Choroid plexus epithelial cell (primary cell): ENCODE measurements at regions not wholly inside any gene's neighbourhood (a gene's known extent, or its start where the extent isn't known, plus 50 kb on each side); places are given as distances from the start of the nearest gene placed in this dataset.
A peak's percentile ranks its signal among the peaks of the same experiment; 100 is the strongest.

ENCODE experiments used
- DNase-seq: peaks from one replicate; pipeline ENCODE4 v3.0.0-alpha.2; 2010; ENCODE audit warnings: low read depth
- H3K4me3 ChIP-seq: 2 replicates; pipeline ENCODE4 v1.5.1; 2011; ENCODE audit warnings: low read depth, mild to moderate bottlenecking, control low read depth, low read length, moderate library complexity
- CTCF ChIP-seq: conservative IDR thresholded peaks from 2 replicates; pipeline ENCODE4 v1.5.1; 2011; ENCODE audit warnings: low read depth, mild to moderate bottlenecking, control low read depth, inconsistent platforms, low read length, moderate library complexity

GRCh38 chr5:165521816-165522610 lies 2016.6 kb downstream of the MAT2B start:
- no peak overlapping the region for H3K4me3 ChIP-seq
- TF ChIP-seq CTCF, result no peak
- no peak for DNase-seq

- TF ChIP-seq CTCF, result no peak
- DNase-seq, result peak; percentile 84
- H3K4me3 ChIP-seq, result no peak overlapping the region
Measured at GRCh38 chr5:165525271-165525670, 2019.9 kb downstream of the MAT2B start.

GRCh38 chr5:165526357-165526756 lies 2020.9 kb downstream of the MAT2B start:
- no peak for DNase-seq
- TF ChIP-seq CTCF, result no peak
- no peak overlapping the region for H3K4me3 ChIP-seq

- DNase-seq, result no peak
- no peak for TF ChIP-seq CTCF
- H3K4me3 ChIP-seq, result no peak overlapping the region
Measured at GRCh38 chr5:165527577-165527976, 2022.2 kb downstream of the MAT2B start.

DNA sequence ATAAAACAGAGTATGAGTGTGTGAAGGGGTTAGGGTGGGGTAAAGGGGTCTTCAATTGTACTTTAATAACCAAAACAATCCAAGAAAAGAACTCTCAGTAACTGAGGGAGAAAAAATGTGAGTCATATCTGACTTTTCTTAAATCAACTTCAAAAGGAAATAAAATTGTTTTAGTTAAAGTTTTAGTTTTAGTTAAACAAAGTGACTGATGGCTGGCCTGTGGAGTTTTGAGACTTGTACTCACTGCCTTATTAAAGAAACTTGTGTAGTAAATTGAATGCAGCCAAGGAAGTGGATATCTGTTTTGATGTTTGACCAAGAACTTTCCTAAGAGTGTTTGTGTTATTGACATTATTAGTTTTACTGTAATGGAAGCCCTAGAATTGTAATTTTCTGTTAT lies 2032.6 kb downstream of the MAT2B start:
- TF ChIP-seq CTCF, result no peak
- DNase-seq, result no peak
- no peak overlapping the region for H3K4me3 ChIP-seq

GRCh38 chr5:165559645-165560044 lies 2054.2 kb downstream of the MAT2B start:
- no peak for TF ChIP-seq CTCF
- DNase-seq, result no peak
- no peak overlapping the region for H3K4me3 ChIP-seq

- no peak for TF ChIP-seq CTCF
- no peak for DNase-seq
- no peak overlapping the region for H3K4me3 ChIP-seq
Measured at GRCh38 chr5:165560648-165561047, 2055.2 kb downstream of the MAT2B start.
